K562 (cell line): ENCODE measurements at regions not wholly inside any gene's neighbourhood (a gene's known extent, or its start where the extent isn't known, plus 50 kb on each side); places are given as distances from the start of the nearest gene placed in this dataset.

ENCODE experiments used
- ATAC-seq: fragments of 200-7000 bp; cut with Tn5 transposase; 3 replicates; pipeline ENCODE4 v1.9.1; 2020; ENCODE audit warnings: moderate library complexity
- BruUV-seq: library from RNA; stranded (reverse); fragments of 400-500 nt; replicated peaks from 2 replicates; lab custom pipeline; 2021; lab: Mats Ljungman, UMichigan
- CTCF ChIA-PET: fragments of 300-600 bp; formaldehyde crosslinking; extraction: SDS; loops from one replicate; lab custom pipeline; 2021; ENCODE audit warnings: low intra/inter-chr PET ratio; lab: Yijun Ruan, JAX
- POLR2A ChIA-PET: fragments of 300-600, 350-650 bp; sonication (Branson Sonifier 250); formaldehyde crosslinking; extraction: SDS; loops from one replicate; lab custom pipeline; 2021; ENCODE audit warnings: antibody characterized with exemption, inconsistent platforms; lab: Yijun Ruan, JAX
- DNase-seq, 4 experiments: peaks; one replicate each; pipeline versions ENCODE4 v3.0.0 to v3.0.0-alpha.2; 2011 to 2018; ENCODE audit warnings: low spot score in 3 of 4, mixed read lengths in 3 of 4; ENCODE audit errors: extremely low read depth in 1 of 4
- FAIRE-seq: peaks from 2 replicates; lab custom pipeline; 2011; peaks lifted over from hg19 to GRCh38; lab: Jason Lieb, UNC
- H2AFZ ChIP-seq: 2 replicates; pipeline ENCODE4 v1.6.0; 2011; ENCODE audit warnings: low read depth, low read length, control low read depth, inconsistent platforms
- H3K27ac ChIP-seq: fragments of 200-600 bp; 3 replicates; pipeline ENCODE4 v1.8.0; 2011; ENCODE audit warnings: low read depth, mild to moderate bottlenecking, control low read depth, inconsistent platforms, low read length, moderate library complexity, mixed read lengths; ENCODE audit errors: extremely low read depth
- H3K27me3 ChIP-seq, 2 experiments: fragments of 300-600 bp in 1 of 2; 2 replicates in 1 of 2; 3 replicates in 1 of 2; pipeline versions ENCODE4 v1.6.0 to v1.8.0; 2011; ENCODE audit warnings: inconsistent platforms in 2 of 2, low read length in 2 of 2, mild to moderate bottlenecking in 1 of 2, mixed read lengths in 1 of 2, moderate library complexity in 1 of 2; ENCODE audit not compliant: control insufficient read depth in 2 of 2, insufficient read depth in 2 of 2
- H3K36me3 ChIP-seq: fragments of 300-600 bp; 3 replicates; pipeline ENCODE4 v1.8.0; 2011; ENCODE audit warnings: mild to moderate bottlenecking, low read length, inconsistent platforms; ENCODE audit not compliant: control insufficient read depth, insufficient read depth
- H3K4me1 ChIP-seq, 2 experiments: fragments of 200-600 bp in 1 of 2; replicated peaks in 1 of 2; 2 replicates in 1 of 2; 3 replicates in 1 of 2; pipeline versions ENCODE4 v1.5.1 to v1.8.0; 2011; ENCODE audit warnings: inconsistent platforms in 2 of 2, low read length in 2 of 2, mild to moderate bottlenecking in 1 of 2, mixed read lengths in 1 of 2, moderate library complexity in 1 of 2; ENCODE audit not compliant: control insufficient read depth in 2 of 2, insufficient read depth in 2 of 2
- H3K4me2 ChIP-seq: 2 replicates; pipeline ENCODE4 v1.6.1; 2011; ENCODE audit warnings: low read length, control low read depth, inconsistent platforms, mixed read lengths; ENCODE audit not compliant: insufficient read depth
- H3K4me3 ChIP-seq: fragments of 200-600 bp; sonication (generic), shearing (Covaris generic); 2 replicates; pipeline ENCODE4 v1.5.1; 2016; ENCODE audit warnings: control low read depth, inconsistent platforms
- H3K79me2 ChIP-seq: fragments of 200-600 bp; 3 replicates; pipeline ENCODE4 v1.8.0; 2011; ENCODE audit warnings: low read length, inconsistent platforms; ENCODE audit not compliant: control insufficient read depth, insufficient read depth
- H3K9ac ChIP-seq, 2 experiments: 2 replicates each; pipeline versions ENCODE4 v1.6.0 to v1.6.1; 2011; ENCODE audit warnings: low read depth in 2 of 2, low read length in 2 of 2, control low read depth in 1 of 2, inconsistent platforms in 1 of 2, mild to moderate bottlenecking in 1 of 2, mixed read lengths in 1 of 2; ENCODE audit not compliant: insufficient read depth in 1 of 2
- H3K9me1 ChIP-seq: one replicate; pipeline ENCODE4 v1.6.0; 2011; ENCODE audit warnings: inconsistent platforms, mild to moderate bottlenecking, low read length, moderate library complexity; ENCODE audit not compliant: control insufficient read depth, insufficient read depth
- H3K9me3 ChIP-seq: replicated peaks from 2 replicates; pipeline ENCODE4 v1.5.1; 2011; ENCODE audit warnings: low read depth, low read length, inconsistent platforms; ENCODE audit not compliant: control insufficient read depth, insufficient read depth
- H4K20me1 ChIP-seq: replicated peaks from 2 replicates; pipeline ENCODE4 v1.6.1; 2011; ENCODE audit warnings: low read length, inconsistent platforms, mixed read lengths; ENCODE audit not compliant: control insufficient read depth, insufficient read depth
- ARID3A ChIP-seq: IDR thresholded peaks from 2 replicates; pipeline ENCODE4 v1.6.1; 2012; ENCODE audit warnings: low read depth, low read length, improper control_type of control experiment, borderline replicate concordance
- ATF2 ChIP-seq: sonication (generic); formaldehyde crosslinking; IDR thresholded peaks from 2 replicates; pipeline ENCODE4 v1.8.1; 2022; ENCODE audit warnings: missing genetic modification reagents
- CBX5 ChIP-seq: IDR thresholded peaks from 2 replicates; pipeline ENCODE4 v1.6.1; 2014; ENCODE audit warnings: low read depth, borderline replicate concordance
- CCNT2 ChIP-seq: IDR thresholded peaks from 2 replicates; pipeline ENCODE4 v1.6.1; 2011; ENCODE audit warnings: borderline replicate concordance, low read depth, mild to moderate bottlenecking, moderate library complexity, mixed read lengths, low read length; ENCODE audit not compliant: insufficient read length; ENCODE audit errors: extremely low read depth
- CLOCK ChIP-seq: fragments of 250-450 bp; sonication (Bioruptor Pico); IDR thresholded peaks from 2 replicates; pipeline ENCODE4 v1.4.0; 2020; ENCODE audit warnings: mild to moderate bottlenecking, moderate library complexity, borderline replicate concordance
- CTCFL ChIP-seq: IDR thresholded peaks from 2 replicates; pipeline ENCODE4 v1.6.1; 2011; ENCODE audit warnings: borderline replicate concordance, low read depth, mild to moderate bottlenecking, moderate library complexity, low read length; ENCODE audit not compliant: insufficient read depth, poor library complexity, severe bottlenecking
- E2F5 ChIP-seq: sonication (generic); formaldehyde crosslinking; IDR thresholded peaks from 2 replicates; pipeline ENCODE4 v1.8.0; 2022; ENCODE audit warnings: mild to moderate bottlenecking, missing genetic modification reagents
- FOXA3 ChIP-seq, 2 experiments: fragments of 450-650 bp in 1 of 2; sonication (generic) in 1 of 2; formaldehyde crosslinking; IDR thresholded peaks in 1 of 2; conservative IDR thresholded peaks in 1 of 2; 2 replicates each; pipeline versions ENCODE4 v1.4.0 to v1.8.0; 2020 to 2022; ENCODE audit warnings: mild to moderate bottlenecking in 2 of 2, missing genetic modification reagents in 1 of 2
- POLR2B ChIP-seq: fragments of 450-650 bp; IDR thresholded peaks from 2 replicates; pipeline ENCODE4 v1.6.1; 2018; ENCODE audit warnings: low read depth; ENCODE audit not compliant: partially characterized antibody
- SMARCA4 ChIP-seq: fragments of 450-650 bp; IDR thresholded peaks from 2 replicates; pipeline ENCODE4 v1.6.1; 2016
- TEAD1 ChIP-seq, 2 experiments: fragments of 450-650 bp in 1 of 2; sonication (generic) in 1 of 2; formaldehyde crosslinking; IDR thresholded peaks; 2 replicates each; pipeline versions ENCODE4 v1.4.0 to v1.8.0; 2020 to 2022; ENCODE audit warnings: mild to moderate bottlenecking in 2 of 2, missing genetic modification reagents in 1 of 2
- ZKSCAN8 ChIP-seq: fragments of 200-800 bp; sonication (Bioruptor generic); IDR thresholded peaks from 2 replicates; pipeline ENCODE4 v1.6.1; 2016; ENCODE audit warnings: missing genetic modification characterization, missing compliant biosample characterization
- WGBS: fragments of 100-300 bp; shearing (Covaris generic); methylation state at CpG from one replicate; pipeline ENCODE4 v1.1.6; 2016; ENCODE audit warnings: low coverage, mixed read lengths; ENCODE audit not compliant: insufficient coverage; ENCODE audit errors: missing lambda C conversion rate; 5-methylcytosine and 5-hydroxymethylcytosine counted together
- in situ Hi-C: fragments of 300-500 bp; cut with MboI; formaldehyde crosslinking; loops from 4 replicates; pipeline ENCODE4 v1.15.0; 2018; ENCODE audit warnings: inconsistent platforms, mixed read lengths
- intact Hi-C: fragments of 100-400 bp; cut with micrococcal nuclease; formaldehyde crosslinking; loops from 2 replicates; pipeline ENCODE4 v1.14.2; 2022

GRCh38 chr6:24997905-24998304 is 62.1 kb upstream of the RIPOR2 start:
- no peak for FAIRE-seq
- H3K9me3 ChIP-seq = no peaks in the 10 kb centered on the region
- ATAC-seq = no peak
- no peaks in the 10 kb centered on the region for H3K4me1 ChIP-seq
- H3K4me3 ChIP-seq = no peak overlapping the region
- BruUV-seq = no TSS peak
- peaks cover 2 to 12% of the 10 kb centered on the region in 2 experiments for H3K27me3 ChIP-seq
- no peak overlapping the region for H3K4me2 ChIP-seq
- DNase-seq = no peak
- H4K20me1 ChIP-seq = no peaks in the 10 kb centered on the region
- POLR2A ChIA-PET = no interaction called here
- 0% methylated on average over 3 of the region's 3 CpGs for whole genome bisulfite sequencing
- no peak overlapping the region for H3K27ac ChIP-seq
- no peaks in the 10 kb centered on the region for H3K79me2 ChIP-seq
- no peaks in the 10 kb centered on the region for H3K9me1 ChIP-seq
- no peak overlapping the region for H3K9ac ChIP-seq
- in situ Hi-C loops (no loop called here), intact Hi-C loops (no loop called here)
- no peak overlapping the region for H2AFZ ChIP-seq
- CTCF ChIA-PET = no interaction called here
- no peaks in the 10 kb centered on the region for H3K36me3 ChIP-seq
- TF ChIP-seq E2F5 (CRISPR knock-in tag) (no peak), SMARCA4 (no peak), ARID3A (no peak), ATF2 (no peak), ZKSCAN8 (CRISPR knock-in tag) (no peak), CCNT2 (no peak), POLR2B (no peak), CBX5 (no peak), TEAD1 (CRISPR knock-in tag; IDR thresholded peaks at IDR 0.05) (no peak), CLOCK (no peak), FOXA3 (CRISPR knock-in tag; conservative IDR thresholded peaks at IDR 0.05 in 1 of 2, IDR thresholded peaks at IDR 0.05 in 1 of 2) (no peak), CTCFL (no peak)
